Thyroid gland (tissue), 4 donors: ENCODE measurements at regions not wholly inside any gene's neighbourhood (a gene's known extent, or its start where the extent isn't known, plus 50 kb on each side); places are given as distances from the start of the nearest gene placed in this dataset.

Experiments
- DNase-seq, 2 donors: peaks; one replicate each; pipeline ENCODE4 v3.0.0-alpha.2; 2019
- H3K27ac ChIP-seq, 3 donors: fragments of 200-600 bp; sonication (generic); 1 replicate in 2 of 3; 2 replicates in 1 of 3; pipeline ENCODE4 v1.5.1; 2016 to 2019; ENCODE audit warnings: mild to moderate bottlenecking in 1 of 3, moderate library complexity in 1 of 3
- H3K27me3 ChIP-seq: fragments of 200-600 bp; sonication (generic); one replicate; pipeline ENCODE4 v1.5.1; 2019
- H3K36me3 ChIP-seq, 2 donors: fragments of 200-600 bp; sonication (generic); one replicate each; pipeline ENCODE4 v1.5.1; 2016 to 2019
- H3K4me1 ChIP-seq, 2 donors: fragments of 200-600 bp; sonication (generic); one replicate each; pipeline ENCODE4 v1.5.1; 2017 to 2019
- H3K4me3 ChIP-seq, 3 donors: fragments of 200-600 bp; sonication (generic); replicated peaks in 1 of 3; 1 replicate in 2 of 3; 2 replicates in 1 of 3; pipeline ENCODE4 v1.5.1; 2016; ENCODE audit warnings: mild to moderate bottlenecking in 1 of 3
- H3K9me3 ChIP-seq: fragments of 200-600 bp; sonication (generic); one replicate; pipeline ENCODE4 v1.5.1; 2017
- POLR2A ChIP-seq, 2 donors: fragments of 450-650 bp; IDR thresholded peaks; one replicate each; pipeline ENCODE4 v1.6.1; 2017; ENCODE audit warnings: antibody characterized with exemption in 2 of 2, mild to moderate bottlenecking in 2 of 2, moderate library complexity in 1 of 2
- WGBS, 2 donors: methylation state at CpG; one replicate each; pipeline ENCODE4 v1.1.5; 2017; 5-methylcytosine and 5-hydroxymethylcytosine counted together
- intact Hi-C: fragments of 100-400 bp; cut with DNase I; formaldehyde crosslinking; loops from one replicate; pipeline ENCODE4 v1.15.1; 2023
- TF ChIP-seq, protein P1 (sequence below), 6 experiments: fragments of 200-600 bp in 3 of 6; fragments of 450-650 bp in 3 of 6; sonication (generic) in 3 of 6; IDR thresholded peaks; one replicate each; pipeline ENCODE4 v1.5.1; 2016 to 2019; ENCODE audit warnings: antibody characterized with exemption in 6 of 6, mild to moderate bottlenecking in 2 of 6, inconsistent platforms in 1 of 6, moderate library complexity in 1 of 6

DNA sequence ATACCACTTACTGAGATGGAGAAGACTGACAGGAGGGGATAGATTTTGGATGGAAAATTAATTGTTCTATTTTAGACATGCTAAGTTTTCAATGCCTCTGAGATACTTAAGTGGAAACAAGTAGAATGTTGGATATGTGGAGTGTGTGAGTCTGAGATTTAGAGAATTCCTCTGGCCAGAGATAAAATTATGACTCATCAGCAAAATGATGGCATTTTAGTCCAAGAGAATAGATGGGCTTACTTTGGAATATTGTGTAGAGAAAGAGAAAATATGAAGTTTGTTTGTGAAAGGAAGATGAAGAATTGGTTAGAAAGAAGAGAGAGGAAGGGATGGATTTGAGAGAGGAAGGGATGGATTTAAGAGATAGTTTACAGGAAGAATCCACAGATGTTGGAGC is 108.6 kb upstream of the PPP1R2C start:
- DNase-seq, result no peak
- H3K4me3 ChIP-seq, result no peak overlapping the region
- no peaks in the 10 kb centered on the region for H3K36me3 ChIP-seq
- H3K27me3 ChIP-seq, result no peaks in the 10 kb centered on the region
- H3K9me3 ChIP-seq, result no peaks in the 10 kb centered on the region
- intact Hi-C loops, result no loop called here
- no peak for TF ChIP-seq POLR2A (IDR thresholded peaks at IDR 0.05)
- TF ChIP-seq, protein P1, sequence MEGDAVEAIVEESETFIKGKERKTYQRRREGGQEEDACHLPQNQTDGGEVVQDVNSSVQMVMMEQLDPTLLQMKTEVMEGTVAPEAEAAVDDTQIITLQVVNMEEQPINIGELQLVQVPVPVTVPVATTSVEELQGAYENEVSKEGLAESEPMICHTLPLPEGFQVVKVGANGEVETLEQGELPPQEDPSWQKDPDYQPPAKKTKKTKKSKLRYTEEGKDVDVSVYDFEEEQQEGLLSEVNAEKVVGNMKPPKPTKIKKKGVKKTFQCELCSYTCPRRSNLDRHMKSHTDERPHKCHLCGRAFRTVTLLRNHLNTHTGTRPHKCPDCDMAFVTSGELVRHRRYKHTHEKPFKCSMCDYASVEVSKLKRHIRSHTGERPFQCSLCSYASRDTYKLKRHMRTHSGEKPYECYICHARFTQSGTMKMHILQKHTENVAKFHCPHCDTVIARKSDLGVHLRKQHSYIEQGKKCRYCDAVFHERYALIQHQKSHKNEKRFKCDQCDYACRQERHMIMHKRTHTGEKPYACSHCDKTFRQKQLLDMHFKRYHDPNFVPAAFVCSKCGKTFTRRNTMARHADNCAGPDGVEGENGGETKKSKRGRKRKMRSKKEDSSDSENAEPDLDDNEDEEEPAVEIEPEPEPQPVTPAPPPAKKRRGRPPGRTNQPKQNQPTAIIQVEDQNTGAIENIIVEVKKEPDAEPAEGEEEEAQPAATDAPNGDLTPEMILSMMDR (IDR thresholded peaks at IDR 0.05), result no peak
- no peak overlapping the region for H3K27ac ChIP-seq
- H3K4me1 ChIP-seq, result no peaks in the 10 kb centered on the region

DNA sequence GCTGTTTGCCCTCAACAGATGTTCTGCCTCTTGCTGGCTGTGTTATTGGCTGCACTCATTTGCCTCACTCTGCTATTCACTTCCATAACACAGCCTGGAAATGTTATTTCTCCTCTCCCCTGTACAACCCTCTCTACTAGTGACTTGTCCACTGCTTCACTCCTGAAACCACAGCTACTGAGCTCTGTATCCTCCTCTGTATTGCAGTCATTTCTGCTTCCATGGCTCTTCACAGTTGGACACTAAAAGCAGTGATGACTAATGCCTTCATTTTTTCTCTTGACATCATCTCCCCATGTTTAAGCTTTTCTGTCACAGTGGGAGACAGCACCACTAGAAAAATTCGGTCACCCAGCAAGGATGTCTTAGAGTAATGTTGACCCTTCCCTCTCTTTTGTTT is 123.0 kb upstream of the PPP1R2C start:
- TF ChIP-seq POLR2A (IDR thresholded peaks at IDR 0.05), result no peak
- TF ChIP-seq, protein P1 (IDR thresholded peaks at IDR 0.05), result no peak
- intact Hi-C loops, result no loop called here

DNA sequence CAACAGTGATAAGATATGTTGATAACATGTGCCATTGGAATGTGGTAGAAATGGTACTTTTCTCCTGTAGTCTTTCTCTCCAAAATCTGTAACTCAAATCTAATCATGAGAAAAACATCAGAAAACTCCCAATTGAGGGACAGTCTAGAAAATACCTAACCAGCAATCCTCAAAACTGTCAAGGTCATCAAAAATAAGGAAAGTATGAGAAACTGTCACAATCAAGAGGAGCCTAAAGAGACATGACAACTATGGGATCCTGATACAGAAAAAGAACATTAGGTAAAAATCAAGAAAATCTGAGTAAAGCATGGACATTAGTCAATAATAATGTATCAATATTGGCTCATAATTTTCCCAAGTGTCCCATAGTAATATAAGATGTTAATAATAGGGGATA is 124.5 kb upstream of the PPP1R2C start:
- no peak for TF ChIP-seq POLR2A (IDR thresholded peaks at IDR 0.05)
- TF ChIP-seq, protein P1 (IDR thresholded peaks at IDR 0.05), result no peak
- intact Hi-C loops, result no loop called here

More for the DNA sequence above, 123.0 kb upstream of the PPP1R2C start:
- DNase-seq, result no peak
- 67 to 73% methylated on average over 1 of the region's 1 CpG for WGBS, 2 donors
- Histone ChIP-seq H3K4me1 (no peaks in the 10 kb centered on the region), H3K36me3 (no peaks in the 10 kb centered on the region), H3K4me3 (no peak overlapping the region), H3K9me3 (no peaks in the 10 kb centered on the region), H3K27ac (no peak overlapping the region), H3K27me3 (no peaks in the 10 kb centered on the region)

DNA sequence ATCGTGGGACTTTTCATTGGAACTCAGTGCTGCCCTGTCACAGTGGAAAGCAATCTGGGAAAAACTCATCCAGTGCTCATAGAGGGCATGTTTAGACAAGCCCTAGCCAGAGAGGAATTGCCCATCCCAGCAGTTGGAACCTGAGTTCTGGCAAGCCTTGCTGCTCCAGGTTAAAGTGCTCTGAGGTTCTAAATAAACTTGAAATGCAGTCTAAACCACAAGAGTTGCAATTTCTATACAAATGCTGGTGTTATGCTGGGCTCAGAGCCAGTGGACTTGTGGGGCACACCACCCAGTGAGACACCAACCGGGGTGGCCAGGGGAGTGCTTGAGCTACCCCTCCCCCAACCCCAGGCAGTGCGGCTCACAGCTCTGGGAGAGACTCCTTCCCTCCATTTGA is 142.8 kb upstream of the PPP1R2C start:
- Histone ChIP-seq H3K9me3 (no peaks in the 10 kb centered on the region), H3K36me3 (no peaks in the 10 kb centered on the region), H3K27ac (no peak overlapping the region), H3K4me1 (no peaks in the 10 kb centered on the region), H3K27me3 (no peaks in the 10 kb centered on the region), H3K4me3 (no peak overlapping the region)
- TF ChIP-seq, protein P1 (IDR thresholded peaks at IDR 0.05), result no peak
- no peak for TF ChIP-seq POLR2A (IDR thresholded peaks at IDR 0.05)
- DNase-seq, result no peak
- intact Hi-C loops, result no loop called here
- WGBS, 2 donors, result 53 to 57% methylated on average over 1 to 2 of the region's 3 CpGs

More for the DNA sequence above, 124.5 kb upstream of the PPP1R2C start:
- Histone ChIP-seq H3K36me3 (no peaks in the 10 kb centered on the region), H3K4me3 (no peak overlapping the region), H3K27me3 (no peaks in the 10 kb centered on the region), H3K27ac (no peak overlapping the region), H3K9me3 (no peaks in the 10 kb centered on the region), H3K4me1 (no peaks in the 10 kb centered on the region)
- no peak for DNase-seq

DNA sequence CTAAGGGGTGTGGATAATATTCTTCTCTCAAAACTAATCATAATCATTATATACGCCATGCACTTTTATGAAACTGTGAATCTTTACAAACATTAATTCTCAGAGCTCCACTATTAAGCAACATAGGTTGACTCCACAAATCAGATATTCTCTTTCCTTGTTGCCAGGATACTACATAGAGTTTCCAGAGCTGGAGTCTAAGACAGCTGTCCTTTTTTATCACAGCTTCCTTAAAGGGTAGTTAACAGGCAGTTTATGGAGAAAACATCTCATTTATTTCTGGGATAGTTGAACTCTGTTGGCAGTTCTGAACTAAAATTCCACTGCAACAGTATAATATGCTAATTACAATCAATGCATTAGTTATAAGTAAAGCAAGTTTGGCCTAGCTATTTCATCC is 152.1 kb upstream of the PPP1R2C start:
- WGBS, 2 donors, result 96 to 100% methylated on average over 1 of the region's 1 CpG
- Histone ChIP-seq H3K27ac (no peak overlapping the region), H3K27me3 (no peaks in the 10 kb centered on the region), H3K4me3 (no peak overlapping the region), H3K4me1 (no peaks in the 10 kb centered on the region), H3K9me3 (no peaks in the 10 kb centered on the region), H3K36me3 (no peaks in the 10 kb centered on the region)
- TF ChIP-seq POLR2A (IDR thresholded peaks at IDR 0.05), result no peak
- TF ChIP-seq, protein P1 (IDR thresholded peaks at IDR 0.05), result no peak
- intact Hi-C loops, result no loop called here
- no peak for DNase-seq
